SK-N-SH (cell line): ENCODE measurements at regions not wholly inside any gene's neighbourhood (a gene's known extent, or its start where the extent isn't known, plus 50 kb on each side); places are given as distances from the start of the nearest gene placed in this dataset.

ENCODE experiments used
- EP300 ChIP-seq, 2 experiments: IDR thresholded peaks; 2 replicates each; pipeline versions ENCODE4 v1.4.0 to v1.6.1; 2012; ENCODE audit warnings: borderline replicate concordance in 1 of 2, low read depth in 1 of 2, low read length in 1 of 2
- JUND ChIP-seq: IDR thresholded peaks from 2 replicates; pipeline ENCODE4 v1.4.0; 2012
- MAX ChIP-seq: IDR thresholded peaks from 2 replicates; pipeline ENCODE4 v1.4.0; 2012; ENCODE audit warnings: low read depth
- NFIC ChIP-seq: IDR thresholded peaks from 2 replicates; pipeline ENCODE4 v1.4.0; 2012; ENCODE audit warnings: borderline replicate concordance
- NRF1 ChIP-seq: IDR thresholded peaks from 2 replicates; pipeline ENCODE4 v1.6.1; 2012; ENCODE audit warnings: low read depth, mild to moderate bottlenecking, low read length
- POLR2AphosphoS5 ChIP-seq: IDR thresholded peaks from 2 replicates; pipeline ENCODE4 v1.6.1; 2012; ENCODE audit warnings: low read depth, low read length
- SMC3 ChIP-seq: IDR thresholded peaks from 2 replicates; pipeline ENCODE4 v1.6.1; 2012; ENCODE audit warnings: low read depth, low read length, improper control_type of control experiment
- TAF1 ChIP-seq: IDR thresholded peaks from 2 replicates; pipeline ENCODE4 v1.6.1; 2012; ENCODE audit warnings: low read depth, mild to moderate bottlenecking, low read length, moderate library complexity, borderline replicate concordance
- TCF12 ChIP-seq: IDR thresholded peaks from 2 replicates; pipeline ENCODE4 v1.4.0; 2012
- YY1 ChIP-seq: IDR thresholded peaks from 2 replicates; pipeline ENCODE4 v1.4.0; 2012; ENCODE audit warnings: low read depth, mild to moderate bottlenecking
- TF ChIP-seq, protein P1 (sequence below): fragments of 200-600 bp; sonication (generic); IDR thresholded peaks from 2 replicates; pipeline ENCODE4 v1.6.1; 2017; ENCODE audit warnings: antibody characterized with exemption, mild to moderate bottlenecking, moderate library complexity

GRCh38 chr1:67584938-67585337, 100.1 kb upstream of the GADD45A start:
- TF ChIP-seq, protein P1, sequence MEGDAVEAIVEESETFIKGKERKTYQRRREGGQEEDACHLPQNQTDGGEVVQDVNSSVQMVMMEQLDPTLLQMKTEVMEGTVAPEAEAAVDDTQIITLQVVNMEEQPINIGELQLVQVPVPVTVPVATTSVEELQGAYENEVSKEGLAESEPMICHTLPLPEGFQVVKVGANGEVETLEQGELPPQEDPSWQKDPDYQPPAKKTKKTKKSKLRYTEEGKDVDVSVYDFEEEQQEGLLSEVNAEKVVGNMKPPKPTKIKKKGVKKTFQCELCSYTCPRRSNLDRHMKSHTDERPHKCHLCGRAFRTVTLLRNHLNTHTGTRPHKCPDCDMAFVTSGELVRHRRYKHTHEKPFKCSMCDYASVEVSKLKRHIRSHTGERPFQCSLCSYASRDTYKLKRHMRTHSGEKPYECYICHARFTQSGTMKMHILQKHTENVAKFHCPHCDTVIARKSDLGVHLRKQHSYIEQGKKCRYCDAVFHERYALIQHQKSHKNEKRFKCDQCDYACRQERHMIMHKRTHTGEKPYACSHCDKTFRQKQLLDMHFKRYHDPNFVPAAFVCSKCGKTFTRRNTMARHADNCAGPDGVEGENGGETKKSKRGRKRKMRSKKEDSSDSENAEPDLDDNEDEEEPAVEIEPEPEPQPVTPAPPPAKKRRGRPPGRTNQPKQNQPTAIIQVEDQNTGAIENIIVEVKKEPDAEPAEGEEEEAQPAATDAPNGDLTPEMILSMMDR, result no peak
- TF ChIP-seq TAF1 (no peak), SMC3 (no peak), TCF12 (no peak), MAX (no peak), POLR2AphosphoS5 (no peak), EP300 (IDR thresholded peaks at IDR 0.05; ENCODE audit: borderline replicate concordance in 1 of 2, low read depth in 1 of 2, low read length in 1 of 2) (no peak), YY1 (no peak), JUND (no peak), NFIC (no peak), NRF1 (no peak)
